Astrocyte of the cerebellum (primary cell): ENCODE measurements at regions not wholly inside any gene's neighbourhood (a gene's known extent, or its start where the extent isn't known, plus 50 kb on each side); places are given as distances from the start of the nearest gene placed in this dataset.

Source experiments
- DNase-seq: peaks from one replicate; pipeline ENCODE4 v3.0.0-alpha.2; 2011; ENCODE audit warnings: low read depth
- H3K4me3 ChIP-seq: 2 replicates; pipeline ENCODE4 v1.5.1; 2011; ENCODE audit warnings: mild to moderate bottlenecking, low read depth, low read length, moderate library complexity
- in situ Hi-C: cut with HindIII; loops from 2 replicates; pipeline ENCODE4 v1.10.0; 2017; ENCODE audit warnings: low sequenced_read_pairs
- TF ChIP-seq, protein P1 (sequence below): IDR thresholded peaks from 2 replicates; pipeline ENCODE4 v1.5.1; 2012; ENCODE audit warnings: low read length, low read depth, moderate library complexity, mild to moderate bottlenecking; ENCODE audit errors: missing control alignments

DNA sequence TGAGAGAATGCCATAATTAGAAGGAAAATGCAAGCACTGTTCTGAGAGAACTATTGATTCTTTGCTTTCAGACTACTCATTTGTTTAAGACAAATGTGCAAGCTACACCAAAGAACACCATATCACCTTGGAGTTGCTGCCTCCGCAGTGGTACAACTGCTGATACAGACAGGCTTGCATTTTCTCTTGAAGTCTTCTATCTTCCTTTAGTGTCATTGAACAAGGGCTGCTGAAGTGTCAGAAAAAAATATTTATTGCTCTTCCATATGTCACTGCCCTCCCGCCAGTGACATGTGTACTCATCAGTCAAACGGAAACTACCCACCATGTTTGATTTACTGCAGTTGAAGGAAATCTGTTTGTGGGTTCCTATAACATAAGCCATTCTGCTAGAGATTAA, 318.3 kb upstream of the MAGEB18 start:
- H3K4me3 ChIP-seq = no peak overlapping the region
- in situ Hi-C loops = no loop called here
- DNase-seq = no peak
- TF ChIP-seq, protein P1, sequence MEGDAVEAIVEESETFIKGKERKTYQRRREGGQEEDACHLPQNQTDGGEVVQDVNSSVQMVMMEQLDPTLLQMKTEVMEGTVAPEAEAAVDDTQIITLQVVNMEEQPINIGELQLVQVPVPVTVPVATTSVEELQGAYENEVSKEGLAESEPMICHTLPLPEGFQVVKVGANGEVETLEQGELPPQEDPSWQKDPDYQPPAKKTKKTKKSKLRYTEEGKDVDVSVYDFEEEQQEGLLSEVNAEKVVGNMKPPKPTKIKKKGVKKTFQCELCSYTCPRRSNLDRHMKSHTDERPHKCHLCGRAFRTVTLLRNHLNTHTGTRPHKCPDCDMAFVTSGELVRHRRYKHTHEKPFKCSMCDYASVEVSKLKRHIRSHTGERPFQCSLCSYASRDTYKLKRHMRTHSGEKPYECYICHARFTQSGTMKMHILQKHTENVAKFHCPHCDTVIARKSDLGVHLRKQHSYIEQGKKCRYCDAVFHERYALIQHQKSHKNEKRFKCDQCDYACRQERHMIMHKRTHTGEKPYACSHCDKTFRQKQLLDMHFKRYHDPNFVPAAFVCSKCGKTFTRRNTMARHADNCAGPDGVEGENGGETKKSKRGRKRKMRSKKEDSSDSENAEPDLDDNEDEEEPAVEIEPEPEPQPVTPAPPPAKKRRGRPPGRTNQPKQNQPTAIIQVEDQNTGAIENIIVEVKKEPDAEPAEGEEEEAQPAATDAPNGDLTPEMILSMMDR = no peak

DNA sequence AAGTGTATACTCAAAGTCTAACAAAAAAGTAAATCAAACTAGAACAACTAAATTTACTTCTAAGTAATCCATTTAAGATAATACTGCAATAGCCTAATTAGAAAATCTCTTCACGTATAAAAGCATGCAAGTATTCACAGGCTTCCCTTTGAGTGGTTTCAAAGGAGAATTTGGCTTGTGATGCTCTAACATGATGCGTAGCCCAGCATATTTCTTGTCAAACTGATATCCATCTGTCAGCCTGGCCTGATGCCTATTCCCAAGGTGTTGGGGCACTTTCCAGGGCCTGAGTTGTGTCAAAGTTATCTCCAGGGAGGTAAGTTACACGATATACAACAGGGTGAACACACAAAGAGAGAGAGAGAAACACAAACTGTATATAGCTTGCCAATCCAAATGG, 287.0 kb upstream of the MAGEB18 start:
- no peak overlapping the region for H3K4me3 ChIP-seq
- in situ Hi-C loops = no loop called here
- DNase-seq = no peak
- TF ChIP-seq, protein P1 = no peak

DNA sequence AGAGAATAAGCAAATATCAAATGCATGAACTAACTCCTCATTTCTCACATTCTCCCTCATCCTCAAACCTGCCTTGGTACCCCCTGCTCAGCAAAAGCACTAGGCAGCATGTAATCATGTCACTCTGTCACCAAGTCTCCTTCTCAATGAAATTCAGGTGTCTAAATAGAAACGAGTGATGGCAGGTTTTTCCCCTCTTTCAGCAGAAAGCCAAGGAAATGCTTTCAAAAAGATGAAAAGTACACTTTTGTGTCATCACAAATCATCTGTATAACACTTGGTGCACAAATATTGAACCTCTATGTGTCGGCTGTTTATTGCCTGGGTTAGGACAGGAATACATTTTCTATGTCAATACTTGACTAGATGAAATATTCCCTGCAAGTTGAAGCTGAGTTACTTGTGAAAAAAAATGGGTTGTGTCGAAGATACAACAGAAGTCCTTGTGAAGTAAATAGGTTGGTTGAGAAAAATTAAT, 285.1 kb upstream of the MAGEB18 start:
- no peak for DNase-seq

DNA sequence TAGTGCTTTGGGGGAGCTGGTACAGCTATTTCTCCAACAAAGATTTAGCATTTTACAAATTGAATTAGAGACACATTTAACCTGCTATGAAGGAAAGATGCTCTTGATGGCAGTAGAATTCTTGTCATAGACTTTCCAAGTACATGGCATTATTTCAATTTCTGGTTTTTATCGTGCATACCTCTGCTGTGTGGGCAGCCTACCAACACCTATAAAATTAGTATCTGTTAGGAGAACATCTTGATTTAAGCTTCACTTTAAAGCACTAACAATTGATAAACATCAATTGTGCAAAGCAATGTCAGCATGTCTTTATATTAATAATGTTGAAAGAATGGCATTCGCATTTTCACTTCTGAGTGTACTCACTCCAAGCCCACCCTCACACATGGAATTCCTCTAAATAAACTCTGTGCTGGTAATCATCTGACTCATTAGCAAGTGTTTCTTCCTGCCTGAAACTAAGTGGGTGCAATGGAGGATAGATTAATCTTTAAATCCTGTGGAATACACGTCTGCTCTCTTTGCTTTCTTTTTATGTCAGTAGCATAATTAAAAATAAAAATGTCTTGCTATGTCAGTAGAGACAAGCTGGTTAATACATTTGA, 279.8 kb upstream of the MAGEB18 start:
- H3K4me3 ChIP-seq = no peak overlapping the region
- in situ Hi-C loops = no loop called here
- no peak for DNase-seq
- TF ChIP-seq, protein P1 = no peak

More for the DNA sequence above, 285.1 kb upstream of the MAGEB18 start:
- H3K4me3 ChIP-seq = no peak overlapping the region
- in situ Hi-C loops = no loop called here
- TF ChIP-seq, protein P1 = no peak

DNA sequence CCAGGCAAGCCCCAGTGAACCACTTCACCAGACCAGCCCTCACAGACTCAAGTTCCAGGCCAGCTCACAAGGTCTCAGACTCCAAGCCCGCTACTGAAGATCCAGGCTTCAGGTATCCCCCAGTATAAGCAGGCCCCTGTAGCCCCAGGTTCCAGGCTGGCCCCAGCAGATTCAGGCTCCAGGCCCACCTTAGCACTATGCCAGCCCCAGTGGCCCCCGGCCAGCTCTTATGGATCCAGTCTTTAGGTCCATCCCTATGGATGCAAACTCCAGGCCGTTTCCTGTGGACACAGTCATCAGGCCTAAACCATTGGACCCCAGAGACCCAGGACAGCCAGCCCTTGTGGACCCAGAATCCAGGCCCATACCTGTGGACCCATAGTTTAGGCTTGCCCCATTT, 277.8 kb upstream of the MAGEB18 start:
- no peak overlapping the region for H3K4me3 ChIP-seq
- in situ Hi-C loops = no loop called here
- no peak for DNase-seq
- TF ChIP-seq, protein P1 = no peak

DNA sequence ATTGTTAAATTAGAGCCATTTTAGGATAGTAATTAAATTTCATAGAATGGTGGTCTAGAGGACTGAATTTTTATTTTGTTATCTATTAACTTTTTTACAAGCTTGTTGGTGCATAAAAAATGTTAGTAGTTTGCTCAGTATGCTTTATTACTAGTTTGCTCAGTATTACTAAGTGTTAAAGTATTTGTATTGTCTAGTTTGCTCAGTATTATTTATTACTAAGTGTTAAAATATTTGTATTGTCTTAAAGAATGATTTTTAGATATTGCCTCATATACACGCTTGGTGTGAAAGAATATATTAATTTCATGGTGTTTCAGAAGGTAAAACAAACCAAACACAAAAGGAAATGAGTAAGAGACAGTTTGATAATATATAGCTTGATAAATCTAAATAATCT, 268.4 kb upstream of the MAGEB18 start:
- DNase-seq = no peak
- in situ Hi-C loops = no loop called here
- TF ChIP-seq, protein P1 = no peak
- no peak overlapping the region for H3K4me3 ChIP-seq

DNA sequence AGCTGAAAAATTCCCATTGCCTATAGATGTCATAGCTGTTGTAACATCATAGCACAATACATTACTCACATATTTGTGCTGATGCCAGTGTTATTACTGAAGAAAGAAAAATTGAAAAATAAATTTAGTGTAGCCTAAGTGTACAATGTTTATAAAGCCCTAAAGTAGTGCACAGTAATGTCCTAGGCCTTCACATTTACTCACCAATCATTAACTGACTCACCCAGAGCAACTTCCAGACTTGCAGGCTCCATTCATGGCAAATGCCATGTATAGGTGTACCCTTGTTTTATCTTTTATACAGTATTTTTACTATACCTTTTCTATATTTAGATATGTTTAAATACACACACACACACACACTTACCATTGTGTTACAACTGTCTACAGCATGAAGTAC, 265.4 kb upstream of the MAGEB18 start:
- in situ Hi-C loops = no loop called here
- DNase-seq = no peak
- TF ChIP-seq, protein P1 = no peak
- no peak overlapping the region for H3K4me3 ChIP-seq
